AG08396 (cell line): ENCODE measurements at regions not wholly inside any gene's neighbourhood (a gene's known extent, or its start where the extent isn't known, plus 50 kb on each side); places are given as distances from the start of the nearest gene placed in this dataset.

ENCODE experiments used
- DNase-seq: peaks from one replicate; pipeline ENCODE4 v3.0.0; 2012; ENCODE audit warnings: low spot score, mixed read lengths

GRCh38 chr6:113645576-113645970, 211.6 kb upstream of the MARCKS start:
- DNase-seq: peak; percentile 32

GRCh38 chr6:113645986-113646385, 211.2 kb upstream of the MARCKS start:
- no peak for DNase-seq

- no peak for DNase-seq
Observed at GRCh38 chr6:113646701-113647100, 210.4 kb upstream of the MARCKS start.

GRCh38 chr6:113647143-113647889, 209.8 kb upstream of the MARCKS start:
- no peak for DNase-seq

- DNase-seq: no peak
Observed at GRCh38 chr6:113648698-113649097, 208.4 kb upstream of the MARCKS start.

GRCh38 chr6:113649276-113649675, 207.9 kb upstream of the MARCKS start:
- no peak for DNase-seq

- no peak for DNase-seq
Observed at GRCh38 chr6:113649880-113650609, 207.1 kb upstream of the MARCKS start.

- DNase-seq: no peak
Observed at GRCh38 chr6:113650610-113650979, 206.6 kb upstream of the MARCKS start.

- DNase-seq: no peak
Observed at GRCh38 chr6:113651120-113651519, 206.0 kb upstream of the MARCKS start.

- no peak for DNase-seq
Observed at GRCh38 chr6:113651920-113652319, 205.2 kb upstream of the MARCKS start.

- no peak for DNase-seq
Observed at GRCh38 chr6:113653275-113653674, 203.9 kb upstream of the MARCKS start.

- DNase-seq: peak; percentile 21
Observed at GRCh38 chr6:113654396-113654795, 202.7 kb upstream of the MARCKS start.

- no peak for DNase-seq
Observed at GRCh38 chr6:113655761-113656160, 201.4 kb upstream of the MARCKS start.

GRCh38 chr6:113659762-113660404, 197.3 kb upstream of the MARCKS start:
- no peak for DNase-seq

- no peak for DNase-seq
Observed at GRCh38 chr6:113660819-113661218, 196.3 kb upstream of the MARCKS start.

GRCh38 chr6:113662093-113662665, 195.0 kb upstream of the MARCKS start:
- DNase-seq: no peak

- no peak for DNase-seq
Observed at GRCh38 chr6:113662688-113663333, 194.3 kb upstream of the MARCKS start.

- no peak for DNase-seq
Observed at GRCh38 chr6:113664909-113665308, 192.2 kb upstream of the MARCKS start.

GRCh38 chr6:113668641-113669408, 188.3 kb upstream of the MARCKS start:
- DNase-seq: no peak

- no peak for DNase-seq
Observed at GRCh38 chr6:113669606-113670005, 187.5 kb upstream of the MARCKS start.

GRCh38 chr6:113671421-113671820, 185.7 kb upstream of the MARCKS start:
- no peak for DNase-seq
